ENCODE measurements at regions not wholly inside any gene's neighbourhood (a gene's known extent, or its start where the extent isn't known, plus 50 kb on each side); places are given as distances from the start of the nearest gene placed in this dataset.
"Not testable (repeated sequence)": the region's sequence is repeated elsewhere in the genome, so short reads cannot be mapped to it uniquely, and the experiment has no call there.

DNA sequence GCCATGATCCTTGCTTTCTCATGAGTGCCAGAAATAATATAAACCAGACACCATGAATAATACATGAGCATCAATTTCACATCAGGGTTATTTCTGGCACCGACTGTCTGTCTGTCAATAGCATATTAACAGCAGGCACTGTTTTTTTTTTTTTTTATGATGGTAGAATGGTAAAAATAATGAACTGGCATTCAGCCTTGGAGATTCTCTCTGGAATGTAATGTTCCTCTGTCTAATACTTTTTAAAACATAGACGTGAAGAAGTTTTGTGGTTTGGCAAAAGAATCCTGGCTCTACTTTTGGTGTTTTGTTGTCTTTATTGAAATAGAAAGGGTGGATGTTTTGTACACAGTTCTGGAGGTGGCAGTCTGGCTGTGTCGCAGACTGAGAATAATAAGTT lies 874.6 kb upstream of the PRKX start:
- CTCF ChIA-PET: no interaction called here
- no peaks in the 10 kb centered on the region for H3K9me3 Mint-ChIP-seq

DNA sequence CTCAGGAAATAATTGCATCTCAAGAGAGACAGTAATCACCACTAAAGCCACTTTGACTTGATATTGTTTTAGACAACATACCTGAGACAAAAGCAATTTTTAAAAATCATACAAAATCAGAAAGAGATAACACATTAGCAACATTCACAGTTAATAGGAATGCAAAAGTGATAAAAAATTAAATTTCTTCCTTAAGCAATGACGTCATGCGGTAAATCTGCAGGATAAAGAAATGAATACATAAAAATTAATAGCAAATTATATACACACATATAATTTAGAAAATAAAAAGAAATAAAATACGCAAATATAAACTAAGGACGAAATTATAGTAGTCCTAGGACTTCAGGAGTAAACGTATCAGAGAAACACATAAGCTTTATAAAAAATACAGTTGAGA lies 866.5 kb upstream of the PRKX start:
- Mint-ChIP-seq H3K4me3 (no peak overlapping the region), H3K4me1 (ENCODE audit: low read depth) (no peaks in the 10 kb centered on the region), H3K36me3 (ENCODE audit: low read depth) (no peaks in the 10 kb centered on the region), H3K9me3 (no peaks in the 10 kb centered on the region), H3K27ac (no peak overlapping the region), H3K27me3 (ENCODE audit: low read depth) (no peaks in the 10 kb centered on the region)
- intact Hi-C loops (cut with micrococcal nuclease): no loop called here
- CTCF ChIA-PET: interaction anchor here (1.1 kb wide), 1 partner anchor 30 kb away, joined by 5 read pairs; no protein-coding TSS in a partner anchor
- DNase-seq: no peak

More for the DNA sequence above, 874.6 kb upstream of the PRKX start:
- no peak for DNase-seq
- H3K4me3 Mint-ChIP-seq: no peak overlapping the region
- intact Hi-C loops (cut with micrococcal nuclease): no loop called here
- no peaks in the 10 kb centered on the region for H3K4me1 Mint-ChIP-seq (ENCODE audit: low read depth)
- H3K27ac Mint-ChIP-seq: no peak overlapping the region
- no peaks in the 10 kb centered on the region for H3K27me3 Mint-ChIP-seq (ENCODE audit: low read depth)
- H3K36me3 Mint-ChIP-seq (ENCODE audit: low read depth): no peaks in the 10 kb centered on the region

- no peaks in the 10 kb centered on the region for H3K4me1 Mint-ChIP-seq (ENCODE audit: low read depth)
- H3K9me3 Mint-ChIP-seq: no peaks in the 10 kb centered on the region
- intact Hi-C loops (cut with micrococcal nuclease): no loop called here
- H3K4me3 Mint-ChIP-seq: no peak overlapping the region
- no peaks in the 10 kb centered on the region for H3K27me3 Mint-ChIP-seq (ENCODE audit: low read depth)
- H3K27ac Mint-ChIP-seq: no peak overlapping the region
- CTCF ChIA-PET: interaction anchor here (1.1 kb wide), 1 partner anchor 29 kb away, joined by 5 read pairs; no protein-coding TSS in a partner anchor
- DNase-seq: no peak
- no peaks in the 10 kb centered on the region for H3K36me3 Mint-ChIP-seq (ENCODE audit: low read depth)
These were observed 866.0 kb upstream of the PRKX start for GRCh38 chrX:4579480-4579879.

- CTCF ChIA-PET: no interaction called here
- Mint-ChIP-seq H3K27me3 (ENCODE audit: low read depth) (no peaks in the 10 kb centered on the region), H3K4me1 (ENCODE audit: low read depth) (no peaks in the 10 kb centered on the region), H3K36me3 (ENCODE audit: low read depth) (no peaks in the 10 kb centered on the region), H3K27ac (no peak overlapping the region), H3K4me3 (no peak overlapping the region), H3K9me3 (no peaks in the 10 kb centered on the region)
- intact Hi-C loops (cut with micrococcal nuclease): no loop called here
- no peak for DNase-seq
These were observed 859.2 kb upstream of the PRKX start for GRCh38 chrX:4572691-4573090.

GRCh38 chrX:4570151-4570550 lies 856.7 kb upstream of the PRKX start:
- CTCF ChIA-PET: no interaction called here
- intact Hi-C loops (cut with micrococcal nuclease): no loop called here

GRCh38 chrX:4560192-4560591 lies 846.7 kb upstream of the PRKX start:
- no peak overlapping the region for H3K4me3 Mint-ChIP-seq
- intact Hi-C loops (cut with micrococcal nuclease): no loop called here
- CTCF ChIA-PET: no interaction called here
- no peak for DNase-seq
- no peak overlapping the region for H3K27ac Mint-ChIP-seq
- H3K4me1 Mint-ChIP-seq (ENCODE audit: low read depth): no peaks in the 10 kb centered on the region
- H3K27me3 Mint-ChIP-seq (ENCODE audit: low read depth): no peaks in the 10 kb centered on the region
- H3K36me3 Mint-ChIP-seq (ENCODE audit: low read depth): no peaks in the 10 kb centered on the region
- no peaks in the 10 kb centered on the region for H3K9me3 Mint-ChIP-seq

More at GRCh38 chrX:4570151-4570550, 856.7 kb upstream of the PRKX start:
- Mint-ChIP-seq H3K27ac (no peak overlapping the region), H3K4me1 (ENCODE audit: low read depth) (no peaks in the 10 kb centered on the region), H3K4me3 (no peak overlapping the region), H3K27me3 (ENCODE audit: low read depth) (no peaks in the 10 kb centered on the region), H3K36me3 (ENCODE audit: low read depth) (no peaks in the 10 kb centered on the region), H3K9me3 (no peaks in the 10 kb centered on the region)
- no peak for DNase-seq

- DNase-seq: no peak
- CTCF ChIA-PET: interaction anchor here (0.6 kb wide), 1 partner anchor 30 kb away, joined by 5 read pairs; no protein-coding TSS in a partner anchor
- Mint-ChIP-seq H3K9me3 (no peaks in the 10 kb centered on the region), H3K4me3 (no peak overlapping the region), H3K4me1 (ENCODE audit: low read depth) (no peaks in the 10 kb centered on the region), H3K27me3 (ENCODE audit: low read depth) (no peaks in the 10 kb centered on the region), H3K36me3 (ENCODE audit: low read depth) (no peaks in the 10 kb centered on the region), H3K27ac (no peak overlapping the region)
- intact Hi-C loops (cut with micrococcal nuclease): no loop called here
These were observed 836.6 kb upstream of the PRKX start for GRCh38 chrX:4550018-4550417.

DNA sequence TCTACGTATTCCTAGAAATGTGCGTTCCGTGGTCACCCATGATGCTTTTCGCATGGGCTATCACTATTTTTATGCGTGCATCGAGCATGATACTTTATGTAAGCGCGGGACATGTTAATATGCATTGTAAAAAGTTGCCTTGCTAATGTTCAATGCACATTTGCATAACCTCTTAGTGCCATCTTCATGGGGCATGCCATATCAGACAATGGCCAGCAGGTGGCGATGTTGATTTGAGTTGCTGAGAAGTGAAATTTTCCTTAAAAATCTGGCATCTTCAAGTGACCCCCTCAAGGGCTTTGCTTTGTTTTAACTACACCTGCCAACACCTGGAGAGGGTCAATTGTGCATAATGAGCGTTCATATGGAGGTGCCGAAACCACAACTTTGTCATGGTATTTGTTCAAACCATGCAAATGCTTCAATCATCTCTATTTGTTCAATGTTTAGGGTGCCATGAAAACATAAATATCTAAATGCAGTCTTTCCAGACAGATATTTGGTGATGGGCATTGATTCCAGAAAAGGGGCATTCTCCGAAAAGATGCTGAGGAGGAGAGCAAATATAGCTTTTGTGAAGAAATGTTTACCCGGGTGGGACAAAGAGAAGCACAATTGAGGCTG lies 833.9 kb upstream of the PRKX start:
- H3K27ac Mint-ChIP-seq: no peak overlapping the region
- no peaks in the 10 kb centered on the region for H3K9me3 Mint-ChIP-seq
- no peaks in the 10 kb centered on the region for H3K36me3 Mint-ChIP-seq (ENCODE audit: low read depth)
- DNase-seq: peak; percentile 41
- no peaks in the 10 kb centered on the region for H3K4me1 Mint-ChIP-seq (ENCODE audit: low read depth)
- H3K27me3 Mint-ChIP-seq (ENCODE audit: low read depth): no peaks in the 10 kb centered on the region
- CTCF ChIA-PET: interaction anchor here (1.7 kb wide), 1 partner anchor 584 kb away, joined by 3 read pairs; no protein-coding TSS in a partner anchor
- H3K4me3 Mint-ChIP-seq: no peak overlapping the region
- intact Hi-C loops (cut with micrococcal nuclease): loop anchor here (2.0 to 5.0 kb wide), 2 partner anchors 565 to 585 kb away; no protein-coding TSS in a partner anchor

DNA sequence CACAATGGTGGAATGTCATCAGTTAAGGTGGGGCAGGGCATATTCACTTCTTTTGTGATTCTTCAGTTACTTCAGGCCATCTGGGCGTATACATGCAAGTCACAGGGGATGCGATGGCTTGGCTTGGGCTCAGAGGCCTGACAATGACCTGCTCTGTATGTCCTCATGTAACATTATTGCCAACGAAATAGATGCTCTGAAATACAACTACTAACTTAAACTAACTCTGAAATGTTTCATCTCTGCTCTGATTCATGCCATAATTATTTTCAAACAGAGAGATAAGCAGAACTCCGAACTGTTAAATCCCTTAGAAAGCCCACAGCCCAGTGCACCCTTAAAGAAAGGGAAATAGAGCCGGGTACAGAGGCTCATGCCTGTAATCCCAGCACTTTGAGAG lies 832.7 kb upstream of the PRKX start:
- not testable (repeated sequence) for H3K36me3 Mint-ChIP-seq (ENCODE audit: low read depth); H3K4me3 Mint-ChIP-seq; H3K4me1 Mint-ChIP-seq (ENCODE audit: low read depth); DNase-seq; H3K9me3 Mint-ChIP-seq; H3K27me3 Mint-ChIP-seq (ENCODE audit: low read depth); H3K27ac Mint-ChIP-seq
- CTCF ChIA-PET: interaction anchor here (1.7 kb wide), 1 partner anchor 583 kb away, joined by 3 read pairs; no protein-coding TSS in a partner anchor
- intact Hi-C loops (cut with micrococcal nuclease): loop anchor here (2.0 to 5.0 kb wide), 2 partner anchors 567 to 584 kb away; no protein-coding TSS in a partner anchor

DNA sequence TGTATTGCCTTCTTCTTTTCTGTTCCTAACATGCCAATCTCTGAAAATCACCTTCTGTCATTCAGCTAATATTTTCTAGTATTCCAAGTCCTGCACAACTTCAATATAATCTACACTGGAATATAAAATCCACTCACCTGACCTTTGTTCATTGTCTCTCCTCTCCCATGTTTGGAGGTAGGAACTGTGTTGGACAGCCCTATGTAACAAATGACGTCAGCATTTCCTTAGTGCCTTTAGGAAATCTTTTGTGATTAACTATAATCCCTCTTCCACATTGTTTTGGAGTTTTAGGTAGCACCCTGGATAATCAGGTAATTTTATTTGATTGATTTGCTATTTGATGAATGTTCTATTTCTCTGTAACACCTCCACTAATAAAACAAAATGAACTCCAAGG lies 814.8 kb upstream of the PRKX start:
- Mint-ChIP-seq H3K27me3 (ENCODE audit: low read depth) (no peaks in the 10 kb centered on the region), H3K4me1 (ENCODE audit: low read depth) (no peaks in the 10 kb centered on the region), H3K4me3 (no peak overlapping the region), H3K9me3 (no peaks in the 10 kb centered on the region), H3K36me3 (ENCODE audit: low read depth) (no peaks in the 10 kb centered on the region), H3K27ac (no peak overlapping the region)
- intact Hi-C loops (cut with micrococcal nuclease): no loop called here
- no peak for DNase-seq
- CTCF ChIA-PET: no interaction called here

- H3K4me3 Mint-ChIP-seq: no peak overlapping the region
- H3K27ac Mint-ChIP-seq: no peak overlapping the region
- intact Hi-C loops (cut with micrococcal nuclease): no loop called here
These were observed 772.5 kb upstream of the PRKX start for GRCh38 chrX:4485912-4486311.

DNA sequence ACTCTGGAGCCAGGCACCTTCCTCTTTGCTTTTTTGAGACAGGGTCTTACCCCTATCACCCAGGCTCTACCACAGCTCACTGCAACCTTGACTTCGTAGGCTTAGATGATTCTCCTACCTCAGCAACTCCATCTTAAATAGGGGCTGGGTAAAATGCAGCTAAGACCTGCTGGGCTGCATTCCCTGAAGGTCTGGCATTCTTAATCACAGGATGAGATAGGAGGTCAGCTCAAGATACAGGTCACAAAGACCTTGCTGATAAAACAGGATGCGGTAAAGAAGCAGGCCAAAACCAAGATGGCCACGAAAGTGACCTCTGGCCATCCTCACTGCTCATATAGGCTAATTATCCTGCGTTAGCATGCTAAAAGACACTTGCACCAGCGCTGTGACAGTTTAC lies 770.8 kb upstream of the PRKX start:
- no peak for DNase-seq
- no peaks in the 10 kb centered on the region for H3K36me3 Mint-ChIP-seq (ENCODE audit: low read depth)
- no peaks in the 10 kb centered on the region for H3K27me3 Mint-ChIP-seq (ENCODE audit: low read depth)
- H3K9me3 Mint-ChIP-seq: no peaks in the 10 kb centered on the region
- H3K27ac Mint-ChIP-seq: no peak overlapping the region
- CTCF ChIA-PET: no interaction called here
- no peak overlapping the region for H3K4me3 Mint-ChIP-seq
- intact Hi-C loops (cut with micrococcal nuclease): no loop called here
- H3K4me1 Mint-ChIP-seq (ENCODE audit: low read depth): no peaks in the 10 kb centered on the region

More at GRCh38 chrX:4485912-4486311, 772.5 kb upstream of the PRKX start:
- CTCF ChIA-PET: no interaction called here
- Mint-ChIP-seq H3K4me1 (ENCODE audit: low read depth) (no peaks in the 10 kb centered on the region), H3K27me3 (ENCODE audit: low read depth) (no peaks in the 10 kb centered on the region), H3K36me3 (ENCODE audit: low read depth) (no peaks in the 10 kb centered on the region), H3K9me3 (peaks cover 2% of the 10 kb centered on the region)
- DNase-seq: no peak

DNA sequence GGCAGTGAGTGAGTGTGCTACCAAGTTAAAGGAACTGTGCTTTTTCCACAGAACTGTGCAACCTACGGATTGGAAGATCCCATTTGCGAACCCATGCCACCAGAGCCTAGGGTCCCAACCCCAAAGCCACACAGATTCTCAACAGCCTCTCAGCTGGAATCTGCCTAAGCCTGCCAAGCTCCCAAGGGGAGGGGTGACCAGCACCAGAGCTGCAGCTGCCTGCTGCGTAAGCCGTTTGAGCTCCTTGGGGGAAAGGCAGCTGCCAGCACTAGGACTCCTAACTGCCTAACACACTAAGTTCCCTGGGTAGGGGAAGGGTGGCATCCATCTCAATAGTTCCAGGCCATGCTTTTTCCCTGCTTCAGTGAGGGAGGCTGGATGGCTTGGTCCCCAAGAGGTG lies 738.1 kb upstream of the PRKX start:
- intact Hi-C loops (cut with micrococcal nuclease): no loop called here
- CTCF ChIA-PET: no interaction called here

More for the DNA sequence above, 738.1 kb upstream of the PRKX start:
- H3K27ac Mint-ChIP-seq: no peak overlapping the region
- no peaks in the 10 kb centered on the region for H3K4me1 Mint-ChIP-seq (ENCODE audit: low read depth)
- no peaks in the 10 kb centered on the region for H3K36me3 Mint-ChIP-seq (ENCODE audit: low read depth)
- no peak for DNase-seq
- no peaks in the 10 kb centered on the region for H3K27me3 Mint-ChIP-seq (ENCODE audit: low read depth)
- no peaks in the 10 kb centered on the region for H3K9me3 Mint-ChIP-seq
- H3K4me3 Mint-ChIP-seq: no peak overlapping the region
